ENCODE measurements at regions not wholly inside any gene's neighbourhood (a gene's known extent, or its start where the extent isn't known, plus 50 kb on each side); places are given as distances from the start of the nearest gene placed in this dataset.
A peak's percentile ranks its signal among the peaks of the same experiment; 100 is the strongest.
"Not testable (repeated sequence)": the region's sequence is repeated elsewhere in the genome, so short reads cannot be mapped to it uniquely, and the experiment has no call there.

- FAIRE-seq; DNase-seq (ENCODE audit: low spot score): not testable (repeated sequence)
These were observed 68.7 kb downstream of the PRKAB2 start for GRCh38 chr1:147103416-147104155.

- FAIRE-seq (no peak), DNase-seq (ENCODE audit: low spot score) (no peak)
These were observed 73.1 kb downstream of the PRKAB2 start for GRCh38 chr1:147099192-147099591.

GRCh38 chr1:147098338-147098973 is 73.8 kb downstream of the PRKAB2 start:
- FAIRE-seq; DNase-seq (ENCODE audit: low spot score): not testable (repeated sequence)

GRCh38 chr1:147095691-147096090 is 76.6 kb downstream of the PRKAB2 start:
- FAIRE-seq: no peak
- no peak for DNase-seq (ENCODE audit: low spot score)

GRCh38 chr1:147091801-147092200 is 80.5 kb downstream of the PRKAB2 start:
- DNase-seq (ENCODE audit: low spot score) (no peak), FAIRE-seq (no peak)

- no peak for FAIRE-seq
- DNase-seq (ENCODE audit: low spot score): no peak
These were observed 82.8 kb downstream of the PRKAB2 start for GRCh38 chr1:147089457-147089856.

DNA sequence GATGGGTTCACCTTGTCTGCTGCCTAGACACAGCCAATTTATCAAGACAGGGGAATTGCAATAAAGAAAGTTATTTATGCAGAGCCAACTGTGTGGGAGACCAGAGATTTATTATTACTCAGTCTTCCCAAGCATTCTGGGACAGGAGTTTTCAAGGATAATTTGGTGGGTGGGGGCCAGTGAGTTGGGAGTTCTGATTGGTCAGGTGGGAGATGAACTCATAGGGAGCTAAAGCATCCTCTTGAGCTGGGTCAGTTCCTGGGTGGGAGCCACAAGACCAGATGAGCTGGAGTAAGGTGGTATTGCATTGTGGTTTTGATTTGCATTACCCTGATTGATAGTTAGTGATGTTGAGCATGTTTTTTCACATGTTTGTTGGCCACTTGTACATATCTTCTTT is 86.1 kb downstream of the PRKAB2 start:
- DNase-seq (ENCODE audit: low spot score): no peak
- FAIRE-seq: no peak

DNA sequence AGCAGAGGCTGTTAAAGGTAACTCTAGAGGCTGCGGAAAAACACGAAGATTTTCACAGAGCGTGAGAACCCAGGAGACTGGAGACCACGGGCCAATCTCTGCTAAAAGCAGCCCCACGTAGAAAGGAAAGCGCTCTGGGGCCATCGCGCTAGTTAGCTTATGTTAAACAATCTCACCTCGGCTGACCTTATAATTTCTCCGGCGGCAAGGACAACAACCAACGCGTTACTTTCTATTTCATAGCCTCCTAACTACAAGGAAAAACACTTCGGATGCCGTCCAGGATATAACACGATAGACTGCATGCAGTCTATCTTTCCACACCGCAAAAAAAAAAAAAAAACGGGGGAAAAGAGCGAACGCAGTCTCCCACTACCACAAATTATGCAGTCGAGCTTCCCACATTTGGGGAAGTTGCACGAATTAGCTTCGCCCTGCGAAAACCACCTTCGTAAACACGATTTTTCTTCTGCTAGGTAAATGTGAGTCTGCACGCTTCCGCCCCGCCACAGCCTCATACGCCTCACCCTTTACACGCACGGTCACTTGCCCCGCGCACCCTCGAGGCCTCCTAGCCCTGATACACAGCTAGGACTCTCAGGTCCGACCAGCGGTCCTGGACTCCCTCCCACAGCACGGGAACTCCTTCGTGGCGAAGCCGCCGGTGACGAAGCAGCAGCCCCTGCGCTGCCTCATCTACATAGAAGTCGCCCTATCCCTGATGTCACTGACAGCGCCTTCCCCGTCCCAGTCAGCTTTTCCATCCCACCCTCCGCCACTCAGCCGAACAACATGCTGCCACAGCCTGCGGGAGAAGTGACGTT is 87.8 kb downstream of the PRKAB2 start:
- DNase-seq (ENCODE audit: low spot score) (peak; percentile 84), FAIRE-seq (no peak)

DNA sequence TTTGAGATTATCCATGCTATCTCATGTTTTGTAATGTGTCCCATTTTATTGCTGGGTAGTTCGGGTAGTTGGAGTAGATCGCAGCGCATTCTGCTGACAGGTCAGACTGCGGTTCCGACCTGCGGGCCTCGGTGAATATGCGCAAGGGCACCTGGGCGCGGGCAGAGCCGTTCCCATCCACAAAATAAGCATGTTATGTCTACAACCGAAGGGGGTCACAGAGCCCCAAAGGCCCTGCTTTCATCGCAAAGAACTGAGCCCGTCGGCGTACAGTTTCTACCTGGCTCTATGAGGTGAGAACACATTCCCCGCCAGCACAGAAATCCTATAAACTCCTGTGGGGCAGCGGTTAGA is 88.4 kb downstream of the PRKAB2 start:
- no peak for FAIRE-seq
- no peak for DNase-seq (ENCODE audit: low spot score)

- FAIRE-seq (no peak), DNase-seq (ENCODE audit: low spot score) (no peak)
These were observed 91.4 kb downstream of the PRKAB2 start for GRCh38 chr1:147080671-147081394.

DNA sequence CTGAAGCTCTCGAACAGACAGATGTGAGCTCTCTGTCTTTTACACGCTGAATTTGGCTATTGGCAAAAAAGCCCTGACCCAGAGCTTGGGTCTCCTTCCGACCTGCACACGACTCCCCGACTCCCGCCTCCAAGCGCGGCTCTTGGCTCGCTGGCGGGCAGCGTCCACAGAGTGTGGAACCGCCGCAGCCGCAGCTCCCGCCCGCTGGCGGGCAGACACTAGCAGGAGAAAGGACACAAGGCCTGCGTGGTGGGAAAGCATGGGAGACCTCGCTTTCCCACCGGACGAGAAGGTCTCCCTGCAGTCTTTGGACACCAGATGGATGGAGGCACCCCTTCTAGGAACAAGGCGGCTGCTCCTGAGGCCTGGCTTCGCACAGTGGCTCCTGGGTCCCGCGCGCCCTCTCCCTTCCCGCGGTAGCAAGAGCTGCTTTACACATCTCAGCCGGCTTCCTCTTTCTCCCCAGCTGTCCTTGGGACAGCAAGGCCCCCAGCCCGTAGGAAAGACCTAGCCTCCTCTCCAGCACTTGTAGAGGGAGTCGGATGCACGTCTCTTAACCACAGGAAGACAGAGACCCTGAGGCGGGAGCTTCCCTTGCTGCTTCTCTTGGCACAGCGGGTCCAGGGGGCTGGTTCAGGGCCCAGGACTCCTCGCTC is 92.1 kb downstream of the PRKAB2 start:
- FAIRE-seq (no peak), DNase-seq (ENCODE audit: low spot score) (no peak)

DNA sequence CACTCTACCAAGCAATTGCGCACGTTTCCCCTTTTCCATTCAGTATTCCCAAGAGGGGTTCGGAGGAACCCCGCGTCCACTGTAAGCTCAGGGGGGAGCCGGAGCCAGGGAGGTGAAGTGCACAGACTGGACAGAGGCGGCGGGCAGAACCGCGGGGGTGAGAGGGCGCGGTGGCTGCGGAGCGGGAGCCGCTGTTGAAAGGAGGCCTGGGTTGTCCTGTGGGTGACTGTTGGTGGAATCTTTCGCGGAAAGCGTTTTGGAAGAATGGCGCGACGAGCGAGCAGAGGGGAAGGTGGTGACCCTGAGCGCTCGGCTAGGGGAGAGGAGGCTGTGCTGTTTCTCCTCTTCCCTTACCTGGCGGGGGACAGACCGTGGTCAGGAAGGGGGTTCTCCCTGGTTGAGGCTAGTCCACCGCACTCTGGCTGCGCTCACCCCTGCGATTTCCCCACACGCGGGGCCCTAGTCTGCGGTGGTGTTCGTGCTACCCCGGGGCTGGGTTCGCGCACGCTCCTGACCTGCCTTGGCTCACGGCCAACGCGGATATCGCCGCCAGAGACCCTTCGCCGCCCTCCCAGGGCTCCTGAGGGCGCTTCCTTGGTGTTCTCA is 92.8 kb downstream of the PRKAB2 start:
- no peak for FAIRE-seq
- DNase-seq (ENCODE audit: low spot score): no peak

- DNase-seq (ENCODE audit: low spot score): no peak
- no peak for FAIRE-seq
These were observed 93.5 kb downstream of the PRKAB2 start for GRCh38 chr1:147078606-147079399.

DNA sequence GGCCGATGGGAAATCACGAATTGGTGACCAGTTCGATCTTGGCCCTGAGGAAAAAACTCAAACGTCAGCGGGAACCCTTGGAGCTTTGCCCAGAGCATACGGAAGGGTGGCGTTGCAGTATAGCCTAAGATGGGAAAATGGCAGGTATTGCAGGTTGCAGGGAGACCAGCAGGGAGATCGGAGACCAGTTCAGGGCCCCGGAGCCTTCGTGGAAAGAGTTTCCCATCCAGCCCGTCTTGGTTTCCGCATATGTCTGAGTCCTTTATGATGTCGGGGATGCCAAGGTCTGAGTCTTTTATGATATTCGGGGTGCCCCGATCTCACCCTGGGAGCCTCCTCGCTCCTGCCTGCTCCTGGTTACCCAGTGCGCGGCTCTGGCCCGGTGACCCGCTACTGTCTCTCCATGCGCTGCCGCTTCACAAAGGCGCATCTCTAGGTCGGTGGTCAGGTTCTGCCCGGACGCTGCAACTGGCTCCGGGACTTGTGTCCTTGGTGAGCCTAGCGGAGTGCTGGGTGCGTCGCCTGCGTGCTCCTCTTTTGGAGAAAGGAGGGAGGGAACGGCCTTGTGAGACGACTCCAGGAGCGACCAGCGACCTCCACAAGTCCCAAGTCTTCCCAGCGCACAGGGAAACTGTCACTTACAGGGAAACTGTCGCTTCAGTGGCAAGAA is 94.2 kb downstream of the PRKAB2 start:
- no peak for DNase-seq (ENCODE audit: low spot score)
- no peak for FAIRE-seq

- FAIRE-seq (no peak), DNase-seq (ENCODE audit: low spot score) (no peak)
These were observed 94.7 kb downstream of the PRKAB2 start for GRCh38 chr1:147077523-147077922.

- DNase-seq (ENCODE audit: low spot score) (no peak), FAIRE-seq (no peak)
These were observed 95.2 kb downstream of the PRKAB2 start for GRCh38 chr1:147077081-147077480.

GRCh38 chr1:147076442-147076841 is 95.8 kb downstream of the PRKAB2 start:
- FAIRE-seq (no peak), DNase-seq (ENCODE audit: low spot score) (no peak)

DNA sequence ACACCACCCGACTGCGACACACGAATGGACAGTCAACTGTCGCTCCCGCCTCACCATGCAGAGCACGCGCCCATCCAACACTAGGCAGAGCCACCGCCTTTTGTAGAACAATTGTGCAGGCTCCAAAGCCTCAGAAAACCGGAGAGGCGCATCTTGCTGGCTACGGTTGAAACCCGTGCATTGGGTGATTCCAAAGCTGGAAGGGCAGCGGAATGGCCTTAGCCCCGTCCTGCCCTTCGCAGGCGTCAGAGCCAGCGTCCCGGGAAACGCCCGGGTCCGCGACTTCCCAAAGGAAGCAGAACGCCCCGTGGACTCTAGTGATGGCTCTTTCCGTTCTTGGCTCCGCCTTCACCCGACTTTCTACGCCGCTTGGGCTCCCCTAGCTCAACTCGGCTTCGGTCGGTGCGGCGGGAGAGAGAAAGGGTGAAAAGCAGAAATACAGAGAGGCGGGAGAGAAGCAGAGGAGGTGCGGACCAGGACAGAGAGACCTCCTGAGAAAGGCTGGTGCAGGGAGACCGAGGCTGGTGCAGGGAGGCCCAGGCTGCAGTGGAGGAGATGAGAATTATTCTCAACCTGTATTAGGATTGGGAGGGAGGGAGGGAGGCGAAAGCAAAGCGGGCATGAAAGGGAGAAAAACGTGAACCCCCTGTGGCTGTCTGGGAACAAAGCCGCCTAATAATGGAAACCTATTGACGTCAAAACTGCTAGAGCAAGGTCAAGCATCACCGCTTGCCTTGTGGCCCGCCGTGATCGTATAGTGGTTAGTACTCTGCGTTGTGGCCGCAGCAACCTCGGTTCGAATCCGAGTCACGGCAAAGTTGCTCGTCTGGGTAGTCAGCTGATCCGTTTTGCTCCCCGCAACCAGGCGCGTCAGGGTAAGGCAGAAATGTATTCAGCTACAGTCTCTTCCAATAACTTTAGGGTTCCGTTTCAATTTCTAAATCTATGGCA is 99.5 kb downstream of the PRKAB2 start:
- FAIRE-seq: no peak

More for the DNA sequence above, 99.5 kb downstream of the PRKAB2 start:
- no peak for DNase-seq (ENCODE audit: low spot score)

Measured in RCC 7860 (cell line).